ENCODE measurements at regions not wholly inside any gene's neighbourhood (a gene's known extent, or its start where the extent isn't known, plus 50 kb on each side); places are given as distances from the start of the nearest gene placed in this dataset.
"Not testable (repeated sequence)": the region's sequence is repeated elsewhere in the genome, so short reads cannot be mapped to it uniquely, and the experiment has no call there.

- TF ChIP-seq, protein P1, sequence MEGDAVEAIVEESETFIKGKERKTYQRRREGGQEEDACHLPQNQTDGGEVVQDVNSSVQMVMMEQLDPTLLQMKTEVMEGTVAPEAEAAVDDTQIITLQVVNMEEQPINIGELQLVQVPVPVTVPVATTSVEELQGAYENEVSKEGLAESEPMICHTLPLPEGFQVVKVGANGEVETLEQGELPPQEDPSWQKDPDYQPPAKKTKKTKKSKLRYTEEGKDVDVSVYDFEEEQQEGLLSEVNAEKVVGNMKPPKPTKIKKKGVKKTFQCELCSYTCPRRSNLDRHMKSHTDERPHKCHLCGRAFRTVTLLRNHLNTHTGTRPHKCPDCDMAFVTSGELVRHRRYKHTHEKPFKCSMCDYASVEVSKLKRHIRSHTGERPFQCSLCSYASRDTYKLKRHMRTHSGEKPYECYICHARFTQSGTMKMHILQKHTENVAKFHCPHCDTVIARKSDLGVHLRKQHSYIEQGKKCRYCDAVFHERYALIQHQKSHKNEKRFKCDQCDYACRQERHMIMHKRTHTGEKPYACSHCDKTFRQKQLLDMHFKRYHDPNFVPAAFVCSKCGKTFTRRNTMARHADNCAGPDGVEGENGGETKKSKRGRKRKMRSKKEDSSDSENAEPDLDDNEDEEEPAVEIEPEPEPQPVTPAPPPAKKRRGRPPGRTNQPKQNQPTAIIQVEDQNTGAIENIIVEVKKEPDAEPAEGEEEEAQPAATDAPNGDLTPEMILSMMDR (IDR thresholded peaks at IDR 0.05), result no peak
- Mint-ChIP-seq H3K9me3 (ENCODE audit: unreplicated experiment) (peaks cover 12% of the 10 kb centered on the region), H3K4me3 (ENCODE audit: unreplicated experiment) (no peak overlapping the region), H3K36me3 (ENCODE audit: unreplicated experiment) (no peaks in the 10 kb centered on the region), H3K27me3 (ENCODE audit: unreplicated experiment) (no peaks in the 10 kb centered on the region), H3K4me1 (ENCODE audit: unreplicated experiment) (no peaks in the 10 kb centered on the region), H3K27ac (ENCODE audit: unreplicated experiment) (no peak overlapping the region)
- DNase-seq (ENCODE audit: extremely low spot score, unreplicated experiment), result no peak
Observed at GRCh38 chr3:3351226-3351625, 171.7 kb upstream of the CRBN start.

DNA sequence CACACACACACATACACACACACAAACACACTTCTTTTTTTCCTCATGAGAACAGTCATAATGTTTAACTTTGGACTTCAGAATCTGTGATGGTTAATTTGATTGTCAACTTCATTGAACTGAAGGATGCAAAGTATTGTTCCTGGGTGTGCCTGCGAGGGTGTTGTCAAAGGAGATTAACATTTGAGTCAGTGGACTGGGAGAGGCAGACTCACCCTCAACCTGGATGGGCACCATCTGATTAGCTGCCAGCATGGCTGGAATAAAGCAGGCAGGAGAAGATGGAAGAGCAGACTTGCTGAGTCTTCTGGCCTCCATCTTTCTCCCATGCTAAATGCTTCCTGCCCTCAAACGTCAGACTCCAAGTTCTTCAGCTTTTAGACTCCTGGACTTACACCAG lies 167.6 kb upstream of the CRBN start:
- DNase-seq (ENCODE audit: extremely low spot score, unreplicated experiment); H3K4me3 Mint-ChIP-seq (ENCODE audit: unreplicated experiment); H3K4me1 Mint-ChIP-seq (ENCODE audit: unreplicated experiment); H3K27me3 Mint-ChIP-seq (ENCODE audit: unreplicated experiment); H3K27ac Mint-ChIP-seq (ENCODE audit: unreplicated experiment); H3K36me3 Mint-ChIP-seq (ENCODE audit: unreplicated experiment): not testable (repeated sequence)
- peaks cover 14% of the 10 kb centered on the region for H3K9me3 Mint-ChIP-seq (ENCODE audit: unreplicated experiment)

- TF ChIP-seq, protein P1 (IDR thresholded peaks at IDR 0.05), result no peak
- H3K27me3 Mint-ChIP-seq (ENCODE audit: unreplicated experiment), result no peaks in the 10 kb centered on the region
Observed at GRCh38 chr3:3346556-3346955, 167.1 kb upstream of the CRBN start.

DNA sequence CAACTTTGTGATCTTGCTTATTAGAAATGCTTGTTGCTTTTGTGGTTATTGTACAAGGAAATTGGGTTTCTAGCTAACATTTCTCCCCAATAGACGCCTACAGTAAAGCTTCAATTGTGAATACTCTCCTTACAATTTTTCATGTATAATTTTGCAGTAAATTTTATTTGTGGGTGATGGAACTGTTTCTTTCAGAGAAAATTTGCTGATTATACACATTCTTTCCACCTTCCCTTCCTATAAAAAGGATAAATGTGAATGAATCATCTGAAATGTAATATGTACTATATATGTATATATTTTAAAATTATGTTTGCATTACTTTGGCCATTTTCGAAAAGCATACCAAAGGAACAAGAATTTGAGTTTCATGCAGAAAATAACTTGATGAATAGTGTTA lies 162.7 kb upstream of the CRBN start:
- Mint-ChIP-seq H3K27me3 (ENCODE audit: unreplicated experiment) (no peaks in the 10 kb centered on the region), H3K4me3 (ENCODE audit: unreplicated experiment) (no peak overlapping the region), H3K4me1 (ENCODE audit: unreplicated experiment) (no peaks in the 10 kb centered on the region), H3K9me3 (ENCODE audit: unreplicated experiment) (peaks cover 27% of the 10 kb centered on the region), H3K27ac (ENCODE audit: unreplicated experiment) (no peak overlapping the region), H3K36me3 (ENCODE audit: unreplicated experiment) (no peaks in the 10 kb centered on the region)
- TF ChIP-seq, protein P1 (IDR thresholded peaks at IDR 0.05), result no peak
- no peak for DNase-seq (ENCODE audit: extremely low spot score, unreplicated experiment)

More at GRCh38 chr3:3346556-3346955, 167.1 kb upstream of the CRBN start:
- H3K36me3 Mint-ChIP-seq (ENCODE audit: unreplicated experiment), result no peaks in the 10 kb centered on the region
- no peak overlapping the region for H3K4me3 Mint-ChIP-seq (ENCODE audit: unreplicated experiment)
- H3K9me3 Mint-ChIP-seq (ENCODE audit: unreplicated experiment), result peaks cover 14% of the 10 kb centered on the region
- H3K27ac Mint-ChIP-seq (ENCODE audit: unreplicated experiment), result no peak overlapping the region
- no peak for DNase-seq (ENCODE audit: extremely low spot score, unreplicated experiment)
- H3K4me1 Mint-ChIP-seq (ENCODE audit: unreplicated experiment), result no peaks in the 10 kb centered on the region

DNA sequence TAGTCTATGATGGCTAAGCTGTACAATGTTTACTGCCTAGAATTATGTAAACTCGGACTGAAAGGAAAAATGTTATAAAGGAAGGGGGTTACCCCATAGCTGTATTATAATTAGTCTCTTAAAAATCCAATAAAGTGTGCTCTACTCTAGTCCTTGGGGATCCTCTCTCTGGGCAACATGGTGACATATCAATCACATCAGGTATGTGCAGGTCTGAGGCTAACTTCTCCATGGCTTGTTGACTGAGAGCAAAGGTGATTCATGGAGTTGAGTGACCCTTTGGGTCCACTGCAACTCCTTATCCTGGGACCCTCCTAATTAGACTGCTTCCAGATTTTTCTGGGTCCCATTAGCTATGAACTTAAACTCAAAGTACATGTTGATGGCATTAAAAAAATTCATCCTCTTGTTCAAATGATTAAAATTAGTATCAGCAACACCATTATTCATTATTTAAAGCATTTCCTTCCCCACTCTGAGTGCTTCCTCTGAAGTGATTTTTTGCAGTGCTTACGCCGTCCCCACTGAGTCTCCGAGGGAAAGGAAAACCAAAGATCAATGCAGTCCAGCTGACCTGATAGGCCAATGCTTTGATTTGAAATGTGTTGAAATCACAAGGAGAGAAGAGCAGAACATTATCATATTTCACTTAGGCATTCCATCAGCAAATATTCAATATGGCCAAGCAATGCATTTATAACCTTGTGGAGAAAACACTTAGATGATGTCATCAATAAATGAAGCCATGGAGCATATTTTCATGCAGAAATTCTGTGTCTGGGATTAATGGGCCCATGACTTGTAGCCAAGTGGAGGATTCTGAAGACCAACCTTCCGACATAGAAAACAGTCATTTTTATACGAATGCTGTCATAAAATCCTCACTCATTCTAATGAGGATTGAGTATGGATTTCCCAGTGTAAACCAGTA lies 161.7 kb upstream of the CRBN start:
- H3K4me1 Mint-ChIP-seq (ENCODE audit: unreplicated experiment), result no peaks in the 10 kb centered on the region
- TF ChIP-seq, protein P1 (IDR thresholded peaks at IDR 0.05), result no peak
- H3K36me3 Mint-ChIP-seq (ENCODE audit: unreplicated experiment), result no peaks in the 10 kb centered on the region
- H3K9me3 Mint-ChIP-seq (ENCODE audit: unreplicated experiment), result peaks cover 30% of the 10 kb centered on the region
- H3K27me3 Mint-ChIP-seq (ENCODE audit: unreplicated experiment), result no peaks in the 10 kb centered on the region
- no peak overlapping the region for H3K4me3 Mint-ChIP-seq (ENCODE audit: unreplicated experiment)
- no peak overlapping the region for H3K27ac Mint-ChIP-seq (ENCODE audit: unreplicated experiment)
- DNase-seq (ENCODE audit: extremely low spot score, unreplicated experiment), result no peak
